Panc1 (cell line): ENCODE measurements at regions not wholly inside any gene's neighbourhood (a gene's known extent, or its start where the extent isn't known, plus 50 kb on each side); places are given as distances from the start of the nearest gene placed in this dataset.

Source experiments
- ATAC-seq: fragments of 200-7000 bp; cut with Tn5 transposase; 2 replicates; pipeline ENCODE4 v1.9.1; 2020; ENCODE audit warnings: mild to moderate bottlenecking, moderate library complexity
- BruUV-seq: library from RNA; stranded (reverse); fragments of 400-500 nt; replicated peaks from 2 replicates; lab custom pipeline; 2021; lab: Mats Ljungman, UMichigan
- CTCF ChIA-PET: fragments of 300-600 bp; sonication (Branson Sonifier 250); formaldehyde crosslinking; loops from one replicate; lab custom pipeline; 2022; ENCODE audit warnings: antibody characterized with exemption; lab: Charles Lee
- POLR2A ChIA-PET: fragments of 300-600 bp; sonication (Branson Sonifier 250); formaldehyde crosslinking; loops from one replicate; lab custom pipeline; 2022; ENCODE audit warnings: antibody characterized with exemption; lab: Charles Lee
- DNase-seq: peaks from one replicate; pipeline ENCODE4 v3.0.0-alpha.2; 2010; ENCODE audit warnings: low read depth, low spot score
- H3K27ac ChIP-seq: 2 replicates; pipeline ENCODE4 v1.5.1; 2011; ENCODE audit warnings: mild to moderate bottlenecking, low read length, inconsistent platforms
- H3K27me3 ChIP-seq: fragments of 200-500 bp; sonication (Bioruptor generic); 2 replicates; pipeline ENCODE4 v1.6.0; 2014; ENCODE audit warnings: low read length, inconsistent platforms; ENCODE audit not compliant: control insufficient read depth, insufficient read depth
- H3K36me3 ChIP-seq: fragments of 200-500 bp; sonication (Bioruptor generic); 2 replicates; pipeline ENCODE4 v1.5.1; 2014; ENCODE audit warnings: inconsistent platforms, mild to moderate bottlenecking, low read length, moderate library complexity; ENCODE audit not compliant: control insufficient read depth, insufficient read depth
- H3K4me1 ChIP-seq: 2 replicates; pipeline ENCODE4 v1.5.1; 2011; ENCODE audit warnings: inconsistent platforms, mild to moderate bottlenecking, low read length, moderate library complexity; ENCODE audit not compliant: control insufficient read depth, insufficient read depth
- H3K4me3 ChIP-seq, 2 experiments: 2 replicates each; pipeline ENCODE4 v1.5.1; 2011 to 2012; ENCODE audit warnings: low read depth in 2 of 2, low read length in 2 of 2, mild to moderate bottlenecking in 2 of 2, inconsistent platforms in 1 of 2, moderate library complexity in 1 of 2
- H3K9me3 ChIP-seq: fragments of 200-500 bp; sonication (Bioruptor generic); 2 replicates; pipeline ENCODE4 v1.5.1; 2014; ENCODE audit warnings: low read depth, mild to moderate bottlenecking, inconsistent platforms, low read length, moderate library complexity; ENCODE audit not compliant: control insufficient read depth, insufficient read depth
- CTCF ChIP-seq: fragments of 450-650 bp; IDR thresholded peaks from 2 replicates; pipeline ENCODE4 v1.5.1; 2017; ENCODE audit warnings: mild to moderate bottlenecking
- POLR2AphosphoS5 ChIP-seq: IDR thresholded peaks from 2 replicates; pipeline ENCODE4 v1.6.1; 2012; ENCODE audit warnings: mild to moderate bottlenecking, low read depth, low read length, moderate library complexity
- REST ChIP-seq, 2 experiments: IDR thresholded peaks; 2 replicates each; pipeline ENCODE4 v1.6.1; 2011 to 2012; ENCODE audit warnings: low read depth in 2 of 2, control low read depth in 1 of 2, low read length in 1 of 2, mild to moderate bottlenecking in 1 of 2, moderate library complexity in 1 of 2; ENCODE audit not compliant: insufficient read depth in 1 of 2
- SIN3A ChIP-seq: IDR thresholded peaks from 2 replicates; pipeline ENCODE4 v1.6.1; 2012; ENCODE audit warnings: low read depth, mild to moderate bottlenecking, low read length, moderate library complexity, borderline replicate concordance; ENCODE audit not compliant: insufficient read depth
- TCF7L2 ChIP-seq: IDR thresholded peaks from 2 replicates; pipeline ENCODE4 v1.6.1; 2011; ENCODE audit warnings: mild to moderate bottlenecking, low read depth, low read length, inconsistent platforms
- in situ Hi-C: cut with HindIII; loops from 2 replicates; pipeline ENCODE4 v1.10.0; 2016; ENCODE audit warnings: low sequenced_read_pairs, low pct_unique_long_range_greater_than_20kb
- intact Hi-C: fragments of 100-400 bp; cut with micrococcal nuclease; formaldehyde crosslinking; loops from one replicate; pipeline ENCODE4 v1.10.0; 2022; ENCODE audit not compliant: unreplicated experiment

- no peak overlapping the region for H3K27ac ChIP-seq
- intact Hi-C loops (no loop called here), in situ Hi-C loops (no loop called here)
- TF ChIP-seq TCF7L2 (no peak), POLR2AphosphoS5 (no peak), SIN3A (no peak), CTCF (no peak), REST (IDR thresholded peaks at IDR 0.05; ENCODE audit: insufficient read depth in 1 of 2, low read depth in 2 of 2, low read length in 1 of 2) (no peak)
- no peaks in the 10 kb centered on the region for H3K4me1 ChIP-seq
- no peaks in the 10 kb centered on the region for H3K36me3 ChIP-seq
- ChIA-PET CTCF (no interaction called here), POLR2A (no interaction called here)
- BruUV-seq, result no TSS peak
- no peaks in the 10 kb centered on the region for H3K27me3 ChIP-seq
- no peaks in the 10 kb centered on the region for H3K9me3 ChIP-seq
- no peak for ATAC-seq
- H3K4me3 ChIP-seq, result no peak overlapping the region
- DNase-seq, result no peak
These were observed 106.5 kb downstream of the WNT5A start for GRCh38 chr3:55380561-55380960.

DNA sequence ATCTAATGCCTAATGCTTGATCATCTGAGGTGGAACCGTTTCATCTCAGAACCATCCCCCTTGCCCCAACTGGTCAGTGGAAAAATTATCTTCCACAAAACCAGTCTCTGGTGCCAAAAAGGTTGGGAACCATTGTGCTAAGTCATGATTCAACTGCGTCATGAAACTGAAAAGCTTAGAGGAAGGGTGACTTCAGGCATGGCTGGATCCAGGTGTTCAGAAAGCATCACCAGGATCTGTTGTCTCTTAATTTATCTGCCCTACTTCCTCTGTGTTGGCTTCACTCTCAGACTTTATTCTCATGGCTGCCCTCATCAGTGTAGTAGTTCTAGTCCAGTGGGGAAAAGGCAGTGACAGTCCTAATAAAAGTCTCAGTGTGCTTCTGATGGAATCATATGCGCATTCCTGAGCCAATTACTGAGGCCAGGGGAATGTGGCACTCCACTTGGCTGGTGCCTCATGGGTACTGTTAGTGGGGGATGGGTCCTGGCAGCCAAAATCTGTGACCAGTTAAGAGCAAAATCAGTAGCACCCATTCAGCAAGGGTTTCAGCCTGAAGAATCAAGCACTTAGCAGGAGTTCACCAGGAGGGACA lies 110.3 kb downstream of the WNT5A start:
- intact Hi-C loops (no loop called here), in situ Hi-C loops (no loop called here)
- H3K27ac ChIP-seq, result no peak overlapping the region
- H3K36me3 ChIP-seq, result no peaks in the 10 kb centered on the region
- DNase-seq (no peak), ATAC-seq (no peak)
- no TSS peak for BruUV-seq
- H3K4me1 ChIP-seq, result no peaks in the 10 kb centered on the region
- no peak overlapping the region for H3K4me3 ChIP-seq
- POLR2A ChIA-PET, result no interaction called here
- CTCF ChIA-PET, result no interaction called here
- no peaks in the 10 kb centered on the region for H3K9me3 ChIP-seq
- no peaks in the 10 kb centered on the region for H3K27me3 ChIP-seq
- no peak for TF ChIP-seq TCF7L2
- no peak for TF ChIP-seq POLR2AphosphoS5
- no peak for TF ChIP-seq SIN3A
- no peak for TF ChIP-seq CTCF
- TF ChIP-seq REST (IDR thresholded peaks at IDR 0.05; ENCODE audit: insufficient read depth in 1 of 2, low read depth in 2 of 2, low read length in 1 of 2), result no peak
